ENCODE measurements at regions not wholly inside any gene's neighbourhood (a gene's known extent, or its start where the extent isn't known, plus 50 kb on each side); places are given as distances from the start of the nearest gene placed in this dataset.

DNA sequence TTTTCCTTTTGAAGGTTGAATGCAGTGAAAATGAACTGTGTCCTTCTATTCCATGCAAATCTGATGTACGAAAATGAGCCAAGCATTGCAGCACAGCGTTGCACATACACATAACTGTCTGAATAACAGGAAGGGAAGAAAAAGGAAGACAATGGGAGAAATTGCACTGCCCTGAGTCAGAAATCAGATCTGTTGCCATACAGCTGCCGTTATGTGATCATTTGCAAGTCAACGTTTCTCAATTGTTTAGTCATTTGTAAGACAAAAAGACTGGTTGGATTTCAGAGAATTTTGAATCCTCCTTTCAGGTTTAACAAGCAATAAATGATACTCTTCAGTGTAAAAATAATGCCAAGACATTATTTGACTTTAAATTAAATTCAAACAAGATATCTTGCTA lies 284.1 kb downstream of the DSEL start:
- TF ChIP-seq TEAD4 (IDR thresholded peaks at IDR 0.05) (no peak), CEBPB (IDR thresholded peaks at IDR 0.05) (no peak), FOXM1 (IDR thresholded peaks at IDR 0.05; ENCODE audit: borderline replicate concordance, low read depth) (no peak), NFIC (IDR thresholded peaks at IDR 0.05) (no peak), ZBTB7A (IDR thresholded peaks at IDR 0.05; ENCODE audit: low read depth) (no peak), CREB1 (IDR thresholded peaks at IDR 0.05; ENCODE audit: low read depth) (no peak), YY1 (IDR thresholded peaks at IDR 0.05; ENCODE audit: low read depth) (no peak), TAF1 (IDR thresholded peaks at IDR 0.05; ENCODE audit: low read depth) (no peak), TCF12 (IDR thresholded peaks at IDR 0.05; ENCODE audit: low read depth) (no peak), RAD21 (IDR thresholded peaks at IDR 0.05; ENCODE audit: low read depth) (no peak), EP300 (IDR thresholded peaks at IDR 0.05; ENCODE audit: borderline replicate concordance) (no peak), EGR1 (IDR thresholded peaks at IDR 0.05) (no peak)
- TF ChIP-seq, protein P1, sequence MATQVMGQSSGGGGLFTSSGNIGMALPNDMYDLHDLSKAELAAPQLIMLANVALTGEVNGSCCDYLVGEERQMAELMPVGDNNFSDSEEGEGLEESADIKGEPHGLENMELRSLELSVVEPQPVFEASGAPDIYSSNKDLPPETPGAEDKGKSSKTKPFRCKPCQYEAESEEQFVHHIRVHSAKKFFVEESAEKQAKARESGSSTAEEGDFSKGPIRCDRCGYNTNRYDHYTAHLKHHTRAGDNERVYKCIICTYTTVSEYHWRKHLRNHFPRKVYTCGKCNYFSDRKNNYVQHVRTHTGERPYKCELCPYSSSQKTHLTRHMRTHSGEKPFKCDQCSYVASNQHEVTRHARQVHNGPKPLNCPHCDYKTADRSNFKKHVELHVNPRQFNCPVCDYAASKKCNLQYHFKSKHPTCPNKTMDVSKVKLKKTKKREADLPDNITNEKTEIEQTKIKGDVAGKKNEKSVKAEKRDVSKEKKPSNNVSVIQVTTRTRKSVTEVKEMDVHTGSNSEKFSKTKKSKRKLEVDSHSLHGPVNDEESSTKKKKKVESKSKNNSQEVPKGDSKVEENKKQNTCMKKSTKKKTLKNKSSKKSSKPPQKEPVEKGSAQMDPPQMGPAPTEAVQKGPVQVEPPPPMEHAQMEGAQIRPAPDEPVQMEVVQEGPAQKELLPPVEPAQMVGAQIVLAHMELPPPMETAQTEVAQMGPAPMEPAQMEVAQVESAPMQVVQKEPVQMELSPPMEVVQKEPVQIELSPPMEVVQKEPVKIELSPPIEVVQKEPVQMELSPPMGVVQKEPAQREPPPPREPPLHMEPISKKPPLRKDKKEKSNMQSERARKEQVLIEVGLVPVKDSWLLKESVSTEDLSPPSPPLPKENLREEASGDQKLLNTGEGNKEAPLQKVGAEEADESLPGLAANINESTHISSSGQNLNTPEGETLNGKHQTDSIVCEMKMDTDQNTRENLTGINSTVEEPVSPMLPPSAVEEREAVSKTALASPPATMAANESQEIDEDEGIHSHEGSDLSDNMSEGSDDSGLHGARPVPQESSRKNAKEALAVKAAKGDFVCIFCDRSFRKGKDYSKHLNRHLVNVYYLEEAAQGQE (IDR thresholded peaks at IDR 0.05; ENCODE audit: low read depth): no peak
- TF ChIP-seq, protein P2, sequence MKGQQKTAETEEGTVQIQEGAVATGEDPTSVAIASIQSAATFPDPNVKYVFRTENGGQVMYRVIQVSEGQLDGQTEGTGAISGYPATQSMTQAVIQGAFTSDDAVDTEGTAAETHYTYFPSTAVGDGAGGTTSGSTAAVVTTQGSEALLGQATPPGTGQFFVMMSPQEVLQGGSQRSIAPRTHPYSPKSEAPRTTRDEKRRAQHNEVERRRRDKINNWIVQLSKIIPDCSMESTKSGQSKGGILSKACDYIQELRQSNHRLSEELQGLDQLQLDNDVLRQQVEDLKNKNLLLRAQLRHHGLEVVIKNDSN (IDR thresholded peaks at IDR 0.05): no peak

DNA sequence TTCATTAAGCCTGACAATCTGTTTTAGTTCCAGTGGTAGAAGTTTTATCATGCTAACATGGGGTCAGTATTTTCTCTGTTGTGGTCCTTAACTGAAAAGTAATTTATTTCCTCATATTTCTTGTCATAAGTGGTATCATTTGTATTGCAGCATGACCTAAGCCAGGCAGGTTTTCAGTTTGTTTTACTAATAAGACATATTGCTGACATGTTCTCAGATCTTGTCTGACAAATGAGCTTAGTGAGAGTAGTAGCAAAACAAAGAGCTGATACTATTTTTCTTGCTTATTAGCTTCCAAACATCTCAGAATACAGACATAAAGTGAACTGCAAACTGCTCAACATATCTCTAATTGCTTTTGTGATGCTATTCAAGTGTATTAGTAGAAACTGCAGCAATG lies 293.6 kb downstream of the DSEL start:
- TF ChIP-seq EGR1 (IDR thresholded peaks at IDR 0.05) (no peak), ZBTB7A (IDR thresholded peaks at IDR 0.05; ENCODE audit: low read depth) (no peak), CREB1 (IDR thresholded peaks at IDR 0.05; ENCODE audit: low read depth) (no peak), TAF1 (IDR thresholded peaks at IDR 0.05; ENCODE audit: low read depth) (no peak), NFIC (IDR thresholded peaks at IDR 0.05) (no peak), RAD21 (IDR thresholded peaks at IDR 0.05; ENCODE audit: low read depth) (no peak), EP300 (IDR thresholded peaks at IDR 0.05; ENCODE audit: borderline replicate concordance) (no peak), TCF12 (IDR thresholded peaks at IDR 0.05; ENCODE audit: low read depth) (no peak), CEBPB (IDR thresholded peaks at IDR 0.05) (no peak), FOXM1 (IDR thresholded peaks at IDR 0.05; ENCODE audit: borderline replicate concordance, low read depth) (no peak), TEAD4 (IDR thresholded peaks at IDR 0.05) (no peak), YY1 (IDR thresholded peaks at IDR 0.05; ENCODE audit: low read depth) (no peak)
- TF ChIP-seq, protein P2 (IDR thresholded peaks at IDR 0.05): no peak
- TF ChIP-seq, protein P1 (IDR thresholded peaks at IDR 0.05; ENCODE audit: low read depth): no peak
- TF ChIP-seq, protein P3, sequence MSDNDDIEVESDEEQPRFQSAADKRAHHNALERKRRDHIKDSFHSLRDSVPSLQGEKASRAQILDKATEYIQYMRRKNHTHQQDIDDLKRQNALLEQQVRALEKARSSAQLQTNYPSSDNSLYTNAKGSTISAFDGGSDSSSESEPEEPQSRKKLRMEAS (IDR thresholded peaks at IDR 0.05): no peak

DNA sequence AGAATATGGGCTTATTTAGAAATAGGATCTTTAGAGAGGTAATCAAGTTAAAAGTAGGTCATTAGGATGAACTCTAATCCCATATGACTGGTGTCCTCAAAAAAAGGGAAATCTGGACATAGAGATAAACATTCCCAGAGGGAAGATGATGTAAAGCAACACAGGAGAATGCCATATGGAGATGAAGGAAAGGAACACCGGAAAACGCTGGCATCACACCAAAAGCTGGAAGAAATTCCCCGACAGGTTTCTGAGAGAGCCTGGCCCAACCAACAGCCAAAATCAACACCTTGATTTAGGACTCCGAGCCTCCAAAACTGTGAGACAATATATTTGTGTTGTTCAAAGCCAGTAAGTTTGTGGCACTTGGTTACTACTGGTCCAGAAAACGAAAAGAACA lies 296.7 kb downstream of the DSEL start:
- TF ChIP-seq FOXM1 (IDR thresholded peaks at IDR 0.05; ENCODE audit: borderline replicate concordance, low read depth): no peak
- no peak for TF ChIP-seq NFIC (IDR thresholded peaks at IDR 0.05)
- TF ChIP-seq CEBPB (IDR thresholded peaks at IDR 0.05): no peak
- no peak for TF ChIP-seq TAF1 (IDR thresholded peaks at IDR 0.05; ENCODE audit: low read depth)
- TF ChIP-seq EGR1 (IDR thresholded peaks at IDR 0.05): no peak
- no peak for TF ChIP-seq EP300 (IDR thresholded peaks at IDR 0.05; ENCODE audit: borderline replicate concordance)
- TF ChIP-seq, protein P3 (IDR thresholded peaks at IDR 0.05): no peak

DNA sequence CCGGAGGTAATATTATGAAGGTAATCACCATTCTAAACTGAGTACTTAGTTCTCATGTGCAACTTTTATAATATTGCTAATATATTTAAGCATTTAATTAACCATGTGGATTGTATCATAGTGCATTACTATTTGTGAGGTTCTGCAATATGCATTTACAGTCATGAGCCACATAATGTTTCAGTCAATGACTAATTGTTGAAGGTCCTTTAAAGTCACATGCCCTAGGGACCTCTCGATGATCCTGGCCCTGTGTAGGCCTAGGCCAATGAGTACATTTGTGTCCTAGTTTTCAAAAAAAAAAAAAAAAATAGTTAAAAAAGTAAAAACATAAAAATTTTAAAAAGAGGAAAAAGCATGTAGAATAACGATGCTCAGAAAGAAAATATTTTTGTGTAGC lies 298.0 kb downstream of the DSEL start:
- TF ChIP-seq CEBPB (IDR thresholded peaks at IDR 0.05): no peak

DNA sequence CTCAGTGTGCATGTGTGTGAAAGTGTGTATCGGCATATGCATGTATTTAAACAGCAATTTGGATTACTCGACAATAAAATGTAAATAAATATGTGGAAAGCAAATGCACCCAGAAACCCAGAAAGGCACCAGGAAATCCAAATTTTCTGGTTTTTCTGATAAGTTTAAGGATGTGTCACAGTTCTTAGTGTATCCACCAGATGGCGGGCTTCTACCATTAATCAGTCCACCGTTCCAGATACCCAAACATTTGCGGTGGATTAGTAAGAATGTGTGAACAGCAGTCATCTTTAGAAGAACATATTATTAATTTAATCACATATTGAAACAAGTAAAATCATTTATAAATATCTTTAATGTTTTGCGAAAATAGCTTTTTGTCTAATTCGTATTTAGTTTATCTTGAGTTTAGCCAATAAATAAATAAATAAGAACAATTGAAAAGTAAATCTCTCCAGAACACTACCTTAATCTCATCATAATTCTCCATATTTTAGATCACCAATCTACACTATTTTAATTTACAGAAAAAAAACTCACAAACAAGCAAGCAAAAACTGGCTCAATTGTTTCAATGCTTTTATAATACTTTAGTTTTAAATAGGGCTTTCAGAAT lies 298.9 kb downstream of the DSEL start:
- no peak for TF ChIP-seq FOXM1 (IDR thresholded peaks at IDR 0.05; ENCODE audit: borderline replicate concordance, low read depth)
- TF ChIP-seq RAD21 (IDR thresholded peaks at IDR 0.05; ENCODE audit: low read depth): peak; percentile 87

DNA sequence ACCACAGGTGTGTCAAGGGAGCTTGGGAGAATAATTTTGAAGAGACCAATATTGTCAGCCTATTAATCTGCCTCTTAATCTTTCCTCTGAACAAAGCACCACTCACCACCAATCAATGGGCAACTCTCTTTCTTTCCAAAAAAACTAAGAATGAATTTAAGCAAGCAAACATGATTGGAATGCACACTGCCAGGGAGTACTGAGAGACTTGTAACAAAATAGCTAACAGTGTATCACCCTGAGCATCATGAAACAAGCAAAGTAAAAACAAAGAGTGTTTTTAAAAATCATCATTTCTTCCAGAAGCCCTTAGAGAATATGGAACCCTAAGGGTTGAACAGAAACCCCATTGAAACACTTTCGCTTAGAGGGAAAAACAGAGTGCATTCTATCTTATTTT lies 299.7 kb downstream of the DSEL start:
- TF ChIP-seq, protein P3 (IDR thresholded peaks at IDR 0.05): no peak
- no peak for TF ChIP-seq EGR1 (IDR thresholded peaks at IDR 0.05)
- no peak for TF ChIP-seq CREB1 (IDR thresholded peaks at IDR 0.05; ENCODE audit: low read depth)
- no peak for TF ChIP-seq YY1 (IDR thresholded peaks at IDR 0.05; ENCODE audit: low read depth)
- TF ChIP-seq FOXM1 (IDR thresholded peaks at IDR 0.05; ENCODE audit: borderline replicate concordance, low read depth): no peak
- TF ChIP-seq EP300 (IDR thresholded peaks at IDR 0.05; ENCODE audit: borderline replicate concordance): no peak
- TF ChIP-seq NFIC (IDR thresholded peaks at IDR 0.05): no peak
- TF ChIP-seq CEBPB (IDR thresholded peaks at IDR 0.05): no peak
- TF ChIP-seq, protein P2 (IDR thresholded peaks at IDR 0.05): no peak
- no peak for TF ChIP-seq TAF1 (IDR thresholded peaks at IDR 0.05; ENCODE audit: low read depth)
- no peak for TF ChIP-seq TEAD4 (IDR thresholded peaks at IDR 0.05)
- no peak for TF ChIP-seq TCF12 (IDR thresholded peaks at IDR 0.05; ENCODE audit: low read depth)
- TF ChIP-seq ZBTB7A (IDR thresholded peaks at IDR 0.05; ENCODE audit: low read depth): no peak
- no peak for TF ChIP-seq RAD21 (IDR thresholded peaks at IDR 0.05; ENCODE audit: low read depth)
- TF ChIP-seq, protein P1 (IDR thresholded peaks at IDR 0.05; ENCODE audit: low read depth): no peak
